Vagina (tissue), 2 donors: ENCODE measurements at regions not wholly inside any gene's neighbourhood (a gene's known extent, or its start where the extent isn't known, plus 50 kb on each side); places are given as distances from the start of the nearest gene placed in this dataset.

Source experiments
- DNase-seq, 2 donors: peaks; one replicate each; pipeline ENCODE4 v3.0.0-alpha.2; 2017; ENCODE audit errors: extremely low spot score in 2 of 2
- H3K27ac ChIP-seq: fragments of 200-600 bp; sonication (generic); one replicate; pipeline ENCODE4 v1.5.1; 2019
- H3K27me3 ChIP-seq: fragments of 200-600 bp; sonication (generic); one replicate; pipeline ENCODE4 v1.5.1; 2019
- H3K36me3 ChIP-seq, 2 donors: fragments of 200-600 bp; sonication (generic); one replicate each; pipeline ENCODE4 v1.5.1; 2017 to 2019
- H3K4me1 ChIP-seq: fragments of 200-600 bp; sonication (generic); one replicate; pipeline ENCODE4 v1.5.1; 2019
- H3K4me3 ChIP-seq, 2 donors: fragments of 200-600 bp; sonication (generic); 1 replicate in 1 of 2; 2 replicates in 1 of 2; pipeline ENCODE4 v1.5.1; 2016 to 2019
- H3K9me3 ChIP-seq: fragments of 200-600 bp; sonication (generic); one replicate; pipeline ENCODE4 v1.5.1; 2019
- CTCF ChIP-seq, 3 experiments: fragments of 450-650 bp in 2 of 3; fragments of 200-600 bp in 1 of 3; sonication (generic) in 1 of 3; IDR thresholded peaks; one replicate each; pipeline ENCODE4 v1.5.1; 2017 to 2019; ENCODE audit warnings: antibody characterized with exemption in 3 of 3, mild to moderate bottlenecking in 2 of 3, moderate library complexity in 2 of 3
- POLR2A ChIP-seq, 2 donors: fragments of 450-650 bp; IDR thresholded peaks; one replicate each; pipeline ENCODE4 v1.6.1; 2017; ENCODE audit warnings: antibody characterized with exemption in 2 of 2, mild to moderate bottlenecking in 2 of 2, moderate library complexity in 2 of 2
- POLR2AphosphoS5 ChIP-seq, 2 donors: sonication (generic); formaldehyde crosslinking; IDR thresholded peaks; one replicate each; pipeline ENCODE4 v1.9.0; 2017; ENCODE audit warnings: antibody characterized with exemption in 2 of 2, mild to moderate bottlenecking in 2 of 2, low read depth in 1 of 2; ENCODE audit not compliant: insufficient read depth in 1 of 2
- intact Hi-C: fragments of 100-400 bp; cut with DNase I; formaldehyde crosslinking; loops from one replicate; pipeline ENCODE4 v1.15.1; 2023

- Histone ChIP-seq H3K36me3 (no peaks in the 10 kb centered on the region), H3K27me3 (no peaks in the 10 kb centered on the region), H3K4me1 (peaks cover 11% of the 10 kb centered on the region), H3K9me3 (no peaks in the 10 kb centered on the region), H3K4me3 (no peak overlapping the region), H3K27ac (no peak overlapping the region)
- TF ChIP-seq POLR2AphosphoS5 (IDR thresholded peaks at IDR 0.05; ENCODE audit: insufficient read depth in 1 of 2, low read depth in 1 of 2) (no peak), POLR2A (IDR thresholded peaks at IDR 0.05) (no peak), CTCF (IDR thresholded peaks at IDR 0.05) (no peak)
- no peak for DNase-seq
- intact Hi-C loops: no loop called here
These were observed 63.0 kb upstream of the RGS7 start for GRCh38 chr1:241419986-241420385.

- Histone ChIP-seq H3K4me1 (no peaks in the 10 kb centered on the region), H3K27ac (no peak overlapping the region), H3K27me3 (no peaks in the 10 kb centered on the region), H3K9me3 (no peaks in the 10 kb centered on the region), H3K4me3 (no peak overlapping the region), H3K36me3 (no peaks in the 10 kb centered on the region)
- intact Hi-C loops: no loop called here
- DNase-seq: no peak
- no peak for TF ChIP-seq CTCF (IDR thresholded peaks at IDR 0.05)
- TF ChIP-seq POLR2AphosphoS5 (IDR thresholded peaks at IDR 0.05; ENCODE audit: insufficient read depth in 1 of 2, low read depth in 1 of 2): no peak
- TF ChIP-seq POLR2A (IDR thresholded peaks at IDR 0.05): no peak
These were observed 60.3 kb upstream of the RGS7 start for GRCh38 chr1:241417258-241417657.

- intact Hi-C loops: no loop called here
- Histone ChIP-seq H3K27ac (no peak overlapping the region), H3K27me3 (no peaks in the 10 kb centered on the region), H3K36me3 (no peaks in the 10 kb centered on the region), H3K4me3 (no peak overlapping the region), H3K9me3 (no peaks in the 10 kb centered on the region), H3K4me1 (no peaks in the 10 kb centered on the region)
- TF ChIP-seq CTCF (IDR thresholded peaks at IDR 0.05) (no peak), POLR2A (IDR thresholded peaks at IDR 0.05) (no peak), POLR2AphosphoS5 (IDR thresholded peaks at IDR 0.05; ENCODE audit: insufficient read depth in 1 of 2, low read depth in 1 of 2) (no peak)
- no peak for DNase-seq
These were observed 57.0 kb upstream of the RGS7 start for GRCh38 chr1:241413974-241414373.

GRCh38 chr1:241413386-241413785 is 56.4 kb upstream of the RGS7 start:
- Histone ChIP-seq H3K27ac (no peak overlapping the region), H3K36me3 (no peaks in the 10 kb centered on the region), H3K27me3 (no peaks in the 10 kb centered on the region), H3K9me3 (no peaks in the 10 kb centered on the region), H3K4me1 (no peaks in the 10 kb centered on the region), H3K4me3 (no peak overlapping the region)
- DNase-seq: no peak
- TF ChIP-seq POLR2AphosphoS5 (IDR thresholded peaks at IDR 0.05; ENCODE audit: insufficient read depth in 1 of 2, low read depth in 1 of 2): no peak
- TF ChIP-seq CTCF (IDR thresholded peaks at IDR 0.05): no peak
- TF ChIP-seq POLR2A (IDR thresholded peaks at IDR 0.05): no peak
- intact Hi-C loops: no loop called here

GRCh38 chr1:241412646-241413045 is 55.6 kb upstream of the RGS7 start:
- TF ChIP-seq CTCF (IDR thresholded peaks at IDR 0.05): no peak
- TF ChIP-seq POLR2A (IDR thresholded peaks at IDR 0.05): no peak
- TF ChIP-seq POLR2AphosphoS5 (IDR thresholded peaks at IDR 0.05; ENCODE audit: insufficient read depth in 1 of 2, low read depth in 1 of 2): no peak
- no peaks in the 10 kb centered on the region for H3K36me3 ChIP-seq
- intact Hi-C loops: no loop called here
- no peak for DNase-seq
- H3K9me3 ChIP-seq: no peaks in the 10 kb centered on the region
- no peak overlapping the region for H3K4me3 ChIP-seq
- no peaks in the 10 kb centered on the region for H3K27me3 ChIP-seq
- no peak overlapping the region for H3K27ac ChIP-seq
- no peaks in the 10 kb centered on the region for H3K4me1 ChIP-seq
